Neural cell (in vitro differentiated cells): ENCODE measurements at regions not wholly inside any gene's neighbourhood (a gene's known extent, or its start where the extent isn't known, plus 50 kb on each side); places are given as distances from the start of the nearest gene placed in this dataset.

Experiments used
- H2AFZ ChIP-seq: fragments of 200-600, 300-800 bp; sonication (generic), shearing (Covaris generic); 2 replicates; pipeline ENCODE4 v1.6.0; 2014; ENCODE audit warnings: low read depth, mild to moderate bottlenecking, antibody characterized with exemption, low read length, moderate library complexity
- H3F3A ChIP-seq: fragments of 200-600 bp; shearing (Covaris generic); 2 replicates; pipeline ENCODE4 v1.6.1; 2016; ENCODE audit warnings: mild to moderate bottlenecking, moderate library complexity, mixed read lengths, antibody characterized with exemption, low read length; ENCODE audit not compliant: insufficient read depth, poor library complexity, severe bottlenecking
- H3K27ac ChIP-seq: fragments of 200-600, 300-800 bp; sonication (generic), shearing (Covaris generic); 2 replicates; pipeline ENCODE4 v1.5.1; 2014; ENCODE audit warnings: mild to moderate bottlenecking, low read length, moderate library complexity
- H3K27me3 ChIP-seq: fragments of 300-800, 200-600 bp; sonication (generic), shearing (Covaris generic); 2 replicates; pipeline ENCODE4 v1.6.0; 2014; ENCODE audit warnings: mild to moderate bottlenecking, low read depth, low read length, moderate library complexity; ENCODE audit not compliant: insufficient read depth
- H3K36me3 ChIP-seq: fragments of 300-800, 200-600 bp; sonication (generic), shearing (Covaris generic); 2 replicates; pipeline ENCODE4 v1.5.1; 2014; ENCODE audit warnings: mild to moderate bottlenecking, antibody characterized with exemption, low read length, moderate library complexity; ENCODE audit not compliant: insufficient read depth
- H3K4me2 ChIP-seq: fragments of 300-800, 200-600 bp; sonication (generic), shearing (Covaris generic); 2 replicates; pipeline ENCODE4 v1.6.0; 2014; ENCODE audit warnings: mild to moderate bottlenecking, low read length
- H3K4me3 ChIP-seq: fragments of 300-800, 200-600 bp; sonication (generic), shearing (Covaris generic); 2 replicates; pipeline ENCODE4 v1.5.1; 2014; ENCODE audit warnings: mild to moderate bottlenecking, low read length, moderate library complexity
- H3K79me2 ChIP-seq: fragments of 200-600 bp; shearing (Covaris generic); replicated peaks from 2 replicates; pipeline ENCODE4 v1.6.0; 2014; ENCODE audit warnings: mild to moderate bottlenecking, low read length, moderate library complexity; ENCODE audit not compliant: insufficient read depth
- H3K9ac ChIP-seq: fragments of 300-800, 200-600 bp; sonication (generic), shearing (Covaris generic); 2 replicates; pipeline ENCODE4 v1.6.1; 2016; ENCODE audit warnings: mild to moderate bottlenecking, low read length, mixed read lengths
- H3K9me2 ChIP-seq: fragments of 200-600 bp; shearing (Covaris generic); 2 replicates; pipeline ENCODE4 v1.6.1; 2016; ENCODE audit warnings: mild to moderate bottlenecking, low read length, mixed read lengths; ENCODE audit not compliant: insufficient read depth
- H3K9me3 ChIP-seq: fragments of 200-600, 300-800 bp; sonication (generic), shearing (Covaris generic); 2 replicates; pipeline ENCODE4 v1.6.1; 2016; ENCODE audit warnings: mild to moderate bottlenecking, mixed run types, low read length, moderate library complexity, mixed read lengths
- H4K20me1 ChIP-seq: fragments of 200-600 bp; shearing (Covaris generic); 2 replicates; pipeline ENCODE4 v1.6.1; 2016; ENCODE audit warnings: mild to moderate bottlenecking, mixed run types; ENCODE audit not compliant: insufficient read depth
- CTCF ChIP-seq: fragments of 450-650 bp; IDR thresholded peaks from 2 replicates; pipeline ENCODE4 v1.5.1; 2014; ENCODE audit warnings: antibody characterized with exemption, mild to moderate bottlenecking, moderate library complexity; ENCODE audit not compliant: poor library complexity, severe bottlenecking
- EP300 ChIP-seq: fragments of 450-650 bp; conservative IDR thresholded peaks from 2 replicates; pipeline ENCODE4 v1.6.1; 2014; ENCODE audit warnings: antibody characterized with exemption, mild to moderate bottlenecking, moderate library complexity; ENCODE audit not compliant: poor library complexity, severe bottlenecking
- EZH2 ChIP-seq: fragments of 200-600, 300-800 bp; shearing (Covaris generic), sonication (generic); IDR thresholded peaks from 2 replicates; pipeline ENCODE4 v1.6.1; 2014; ENCODE audit warnings: antibody characterized with exemption, low read length, borderline replicate concordance, mild to moderate bottlenecking; ENCODE audit not compliant: insufficient read depth, poor library complexity, severe bottlenecking
- MXI1 ChIP-seq: fragments of 450-650 bp; conservative IDR thresholded peaks from 2 replicates; pipeline ENCODE4 v1.6.1; 2014; ENCODE audit warnings: antibody characterized with exemption, mild to moderate bottlenecking; ENCODE audit not compliant: poor library complexity, severe bottlenecking
- POLR2AphosphoS5 ChIP-seq: IDR thresholded peaks from 2 replicates; pipeline ENCODE4 v1.6.1; 2012
- RAD21 ChIP-seq: fragments of 450-650 bp; conservative IDR thresholded peaks from 2 replicates; pipeline ENCODE4 v1.6.1; 2014; ENCODE audit warnings: antibody characterized with exemption, mild to moderate bottlenecking, moderate library complexity
- REST ChIP-seq: IDR thresholded peaks from 2 replicates; pipeline ENCODE4 v1.6.1; 2012; ENCODE audit warnings: borderline replicate concordance
- SMC3 ChIP-seq: fragments of 450-650 bp; conservative IDR thresholded peaks from 2 replicates; pipeline ENCODE4 v1.6.1; 2014; ENCODE audit warnings: antibody characterized with exemption, mild to moderate bottlenecking, moderate library complexity; ENCODE audit not compliant: poor library complexity
- TAF1 ChIP-seq: IDR thresholded peaks from 2 replicates; pipeline ENCODE4 v1.6.1; 2012; ENCODE audit warnings: low read depth

- Histone ChIP-seq H3K27ac (no peak overlapping the region), H3K4me3 (no peak overlapping the region), H3K36me3 (no peaks in the 10 kb centered on the region), H4K20me1 (no peaks in the 10 kb centered on the region), H3K9me2 (no peaks in the 10 kb centered on the region), H2AFZ (no peak overlapping the region), H3F3A (no peaks in the 10 kb centered on the region), H3K9ac (no peak overlapping the region), H3K79me2 (no peaks in the 10 kb centered on the region), H3K4me2 (no peak overlapping the region), H3K27me3 (no peaks in the 10 kb centered on the region), H3K9me3 (no peaks in the 10 kb centered on the region)
- TF ChIP-seq POLR2AphosphoS5 (no peak), EP300 (no peak), CTCF (no peak), RAD21 (no peak), MXI1 (no peak), REST (no peak), TAF1 (no peak), EZH2 (no peak), SMC3 (no peak)
Measured at GRCh38 chr18:2337552-2338141, 233.7 kb downstream of the METTL4 start.

- H3K27ac ChIP-seq = no peak overlapping the region
- no peak overlapping the region for H3K9ac ChIP-seq
- H3K36me3 ChIP-seq = no peaks in the 10 kb centered on the region
- no peaks in the 10 kb centered on the region for H3F3A ChIP-seq
- H3K4me2 ChIP-seq = no peak overlapping the region
- H2AFZ ChIP-seq = no peak overlapping the region
- no peaks in the 10 kb centered on the region for H3K27me3 ChIP-seq
- H3K79me2 ChIP-seq = no peaks in the 10 kb centered on the region
- no peak overlapping the region for H3K4me3 ChIP-seq
- H3K9me3 ChIP-seq = no peaks in the 10 kb centered on the region
- no peaks in the 10 kb centered on the region for H4K20me1 ChIP-seq
- H3K9me2 ChIP-seq = no peaks in the 10 kb centered on the region
- TF ChIP-seq SMC3 (no peak), POLR2AphosphoS5 (no peak)
Measured at GRCh38 chr18:2338601-2339000, 232.7 kb downstream of the METTL4 start.
